GM18867 (cell line): ENCODE measurements at regions not wholly inside any gene's neighbourhood (a gene's known extent, or its start where the extent isn't known, plus 50 kb on each side); places are given as distances from the start of the nearest gene placed in this dataset.

Source experiments
- ATAC-seq: cut with Tn5 transposase; IDR thresholded peaks from one replicate; pipeline ENCODE4 v1.9.1; 2021; ENCODE audit warnings: mild to moderate bottlenecking, moderate library complexity; ENCODE audit not compliant: unreplicated experiment

DNA sequence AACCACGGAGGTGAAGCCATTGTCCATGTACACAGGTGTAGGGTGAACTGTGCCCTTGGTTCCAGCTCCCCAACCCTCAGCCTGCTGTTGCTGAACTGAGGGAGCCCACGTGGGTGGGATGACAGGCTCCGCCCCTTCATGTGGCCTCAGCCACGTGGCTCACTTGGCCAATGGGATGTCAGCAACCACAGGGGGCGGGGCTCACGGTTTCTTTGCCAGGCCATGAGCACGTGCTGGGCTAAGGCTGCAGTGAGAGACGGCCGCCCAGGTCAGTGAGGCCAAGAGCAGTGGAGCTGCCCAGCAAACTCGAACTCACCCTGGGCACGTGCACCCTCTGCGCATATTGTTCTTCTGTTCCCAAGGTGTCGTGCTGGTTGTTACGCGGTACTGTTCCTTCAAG is 282.6 kb downstream of the IRF8 start:
- ATAC-seq = no peak

DNA sequence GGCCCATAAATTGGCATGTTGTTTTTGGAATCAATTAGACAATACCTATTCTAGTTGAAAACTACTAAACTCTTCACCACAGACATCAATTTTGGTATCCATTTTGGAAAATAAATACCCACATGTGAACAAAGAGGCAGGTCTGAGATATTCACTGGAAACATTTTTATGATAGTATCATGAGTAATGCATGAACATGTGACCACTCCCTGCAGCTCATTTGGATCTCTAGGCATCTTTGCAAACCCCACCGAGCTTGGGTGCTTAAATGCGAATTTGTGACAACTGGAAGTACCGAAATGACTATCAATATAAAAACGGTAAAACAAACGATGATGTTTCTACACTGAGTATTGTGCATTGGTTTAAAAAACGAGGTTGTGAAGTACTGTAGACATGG is 285.2 kb downstream of the IRF8 start:
- no peak for ATAC-seq

DNA sequence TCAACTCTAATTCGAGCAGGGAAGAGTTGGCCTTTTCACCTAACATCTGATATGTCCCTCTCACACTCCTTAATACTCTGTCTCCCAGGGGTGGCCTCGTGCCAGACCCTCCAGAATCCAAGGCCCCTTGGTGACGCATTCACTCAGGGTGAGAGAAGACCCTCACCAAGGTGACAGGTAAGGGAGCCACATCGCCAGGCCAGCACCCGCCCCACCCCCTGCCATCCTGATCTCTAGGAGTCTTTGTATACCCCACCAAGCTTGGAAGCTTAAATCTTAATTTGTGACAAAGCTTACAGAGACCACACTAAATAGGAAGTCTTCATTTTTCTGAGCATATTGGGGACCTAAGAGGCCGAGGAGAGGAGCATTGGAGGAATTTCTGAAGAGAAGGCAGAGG is 286.1 kb downstream of the IRF8 start:
- ATAC-seq = no peak

DNA sequence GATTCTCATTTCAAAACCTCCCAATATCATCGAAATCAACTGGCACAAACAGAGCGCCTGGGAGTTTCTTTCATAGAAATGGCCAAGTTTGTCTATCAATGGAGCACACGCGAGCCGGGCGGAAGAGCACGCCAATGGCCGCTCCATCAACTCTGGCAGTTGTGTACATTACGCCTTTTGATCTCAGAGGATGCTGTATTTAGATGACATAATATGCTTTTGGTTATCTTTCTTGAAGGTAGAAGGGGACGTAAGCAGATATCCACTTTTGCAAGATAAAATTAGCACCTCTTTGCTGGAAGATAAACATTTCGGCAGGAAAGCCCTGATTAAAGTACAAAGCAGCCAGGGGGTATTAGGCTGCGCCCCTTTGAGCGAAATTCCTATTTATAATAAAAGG is 287.4 kb downstream of the IRF8 start:
- no peak for ATAC-seq

DNA sequence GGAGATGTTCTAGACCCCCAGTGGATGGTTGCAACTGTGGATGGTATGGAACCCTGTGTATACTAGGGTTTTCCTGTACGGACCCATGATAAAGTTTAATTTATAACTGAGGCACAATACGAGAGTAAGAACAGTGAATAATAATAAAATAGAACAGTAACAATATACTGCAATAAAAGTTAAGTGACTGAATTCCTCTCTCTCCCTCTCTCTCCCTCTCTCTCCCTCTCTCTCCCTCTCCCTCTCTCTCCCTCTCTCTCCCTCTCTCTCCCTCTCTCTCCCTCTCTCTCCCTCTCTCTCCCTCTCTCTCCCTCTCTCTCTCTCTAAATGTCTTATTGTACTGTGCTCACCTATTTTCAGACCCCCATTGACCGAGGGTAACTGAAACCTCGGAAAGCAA is 291.0 kb downstream of the IRF8 start:
- ATAC-seq = no peak

DNA sequence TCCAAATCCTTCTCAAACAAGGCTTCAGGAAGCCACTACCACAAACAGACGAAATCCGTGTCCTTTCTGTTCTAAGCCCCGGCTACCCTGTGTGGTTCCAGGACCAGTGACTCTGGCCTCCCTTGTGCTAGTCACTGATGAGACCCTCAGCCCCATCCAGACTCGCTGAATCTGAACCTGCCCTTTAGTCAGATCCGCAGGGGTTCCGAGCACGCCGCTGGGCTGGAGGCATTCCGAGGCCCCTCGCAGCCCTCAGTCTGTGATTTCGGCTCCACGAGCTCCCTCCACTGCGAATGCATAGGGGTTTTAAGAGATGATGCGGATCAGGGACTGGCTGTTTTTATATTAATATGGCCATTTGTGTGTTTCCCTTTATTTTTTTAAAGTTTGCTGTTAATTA is 292.7 kb downstream of the IRF8 start:
- ATAC-seq = no peak

DNA sequence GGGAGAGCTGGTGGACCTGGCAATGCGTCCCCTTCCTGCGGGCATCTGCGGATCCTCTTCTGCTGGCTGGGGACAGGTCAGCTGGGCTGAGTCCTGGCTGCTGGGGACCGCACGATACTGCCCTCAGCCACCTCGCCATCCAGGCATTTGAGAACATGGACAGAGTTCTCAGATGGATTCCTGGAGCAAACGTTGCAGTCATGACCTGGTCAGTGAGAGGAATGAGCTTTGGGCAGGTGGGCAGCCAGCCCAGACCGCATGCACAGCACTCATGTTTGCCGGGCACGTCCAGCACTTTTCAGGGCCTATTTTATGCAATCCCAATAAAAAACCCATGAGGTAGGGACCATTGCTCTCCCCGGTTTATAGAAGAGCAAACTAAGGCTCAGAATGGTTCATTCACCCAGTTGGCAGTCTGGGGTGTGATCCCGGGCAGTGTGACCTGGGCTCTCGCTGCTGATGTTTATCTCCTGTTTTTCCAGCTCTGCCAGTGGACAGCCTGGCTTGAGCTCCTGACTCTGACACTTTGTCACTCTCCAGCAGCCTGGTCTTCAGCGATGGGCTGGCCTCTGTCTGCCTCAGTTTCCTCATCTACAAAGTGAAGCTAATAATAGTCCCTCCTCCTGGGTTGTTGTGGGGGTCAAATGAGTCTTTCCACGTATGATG is 294.7 kb downstream of the IRF8 start:
- no peak for ATAC-seq

DNA sequence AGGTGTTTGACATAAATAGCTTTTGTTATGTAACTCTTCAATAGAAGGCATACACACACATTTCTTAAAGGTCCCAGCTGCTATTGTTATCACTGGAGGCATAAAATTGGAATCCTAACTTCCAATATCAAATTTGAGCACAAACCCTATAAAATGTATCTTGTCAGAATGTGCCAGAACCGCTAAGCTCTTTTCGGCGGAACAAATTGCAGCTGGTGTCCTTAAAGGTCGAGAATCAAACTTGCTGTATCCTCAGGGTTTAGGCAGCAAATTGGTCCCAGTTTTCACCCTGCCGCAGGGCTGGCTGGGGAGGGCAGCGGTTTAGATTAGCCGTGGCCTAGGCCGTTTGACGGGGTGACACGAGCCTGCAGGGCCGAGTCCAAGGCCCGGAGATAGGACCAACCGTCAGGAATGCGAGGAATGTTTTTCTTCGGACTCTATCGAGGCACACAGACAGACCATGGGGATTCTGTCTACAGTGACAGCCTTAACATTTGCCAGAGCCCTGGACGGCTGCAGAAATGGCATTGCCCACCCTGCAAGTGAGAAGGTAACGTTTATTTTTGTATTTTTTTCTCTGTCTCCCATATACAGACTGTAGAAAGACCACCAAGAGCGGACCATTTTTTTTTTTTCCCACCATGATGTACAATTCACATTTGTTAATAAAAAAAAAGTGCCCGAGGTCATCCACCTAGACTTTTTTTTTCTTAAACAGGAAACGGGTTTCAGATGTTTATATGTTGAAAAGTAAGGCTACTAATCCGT is 297.1 kb downstream of the IRF8 start:
- ATAC-seq = no peak

DNA sequence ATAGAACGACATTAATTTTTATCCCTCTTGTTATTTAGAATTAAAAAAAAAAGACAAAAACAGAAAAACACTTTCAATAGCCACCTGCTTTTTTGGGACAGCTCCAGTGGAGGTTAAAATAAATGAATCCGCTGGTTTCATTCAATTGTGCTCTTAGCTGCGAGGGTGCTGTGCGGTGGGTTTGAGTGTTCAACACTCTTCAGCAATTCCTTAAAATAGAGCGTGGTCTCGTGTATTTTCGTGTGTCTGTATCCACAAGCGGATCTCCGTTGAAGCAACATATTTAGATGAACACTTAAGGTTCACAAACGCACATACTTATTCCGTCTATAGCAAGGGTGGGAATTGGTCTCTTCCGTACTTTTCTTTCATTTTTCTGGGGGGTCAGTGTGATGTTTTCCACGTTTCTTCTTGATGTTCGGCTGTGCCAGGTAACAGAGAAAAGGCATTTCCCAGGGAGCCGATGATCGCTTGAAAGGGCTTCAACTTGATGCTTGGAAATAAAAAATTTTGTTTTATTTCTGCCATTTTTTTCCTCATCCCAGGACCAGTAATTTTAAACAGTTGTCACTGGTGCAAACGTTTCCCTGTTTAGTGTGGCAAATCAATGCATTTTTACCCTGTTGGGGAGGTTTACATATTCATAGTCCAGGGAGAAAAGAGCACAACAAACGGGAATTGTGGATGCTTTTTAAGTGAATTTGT is 297.9 kb downstream of the IRF8 start:
- ATAC-seq = no peak

DNA sequence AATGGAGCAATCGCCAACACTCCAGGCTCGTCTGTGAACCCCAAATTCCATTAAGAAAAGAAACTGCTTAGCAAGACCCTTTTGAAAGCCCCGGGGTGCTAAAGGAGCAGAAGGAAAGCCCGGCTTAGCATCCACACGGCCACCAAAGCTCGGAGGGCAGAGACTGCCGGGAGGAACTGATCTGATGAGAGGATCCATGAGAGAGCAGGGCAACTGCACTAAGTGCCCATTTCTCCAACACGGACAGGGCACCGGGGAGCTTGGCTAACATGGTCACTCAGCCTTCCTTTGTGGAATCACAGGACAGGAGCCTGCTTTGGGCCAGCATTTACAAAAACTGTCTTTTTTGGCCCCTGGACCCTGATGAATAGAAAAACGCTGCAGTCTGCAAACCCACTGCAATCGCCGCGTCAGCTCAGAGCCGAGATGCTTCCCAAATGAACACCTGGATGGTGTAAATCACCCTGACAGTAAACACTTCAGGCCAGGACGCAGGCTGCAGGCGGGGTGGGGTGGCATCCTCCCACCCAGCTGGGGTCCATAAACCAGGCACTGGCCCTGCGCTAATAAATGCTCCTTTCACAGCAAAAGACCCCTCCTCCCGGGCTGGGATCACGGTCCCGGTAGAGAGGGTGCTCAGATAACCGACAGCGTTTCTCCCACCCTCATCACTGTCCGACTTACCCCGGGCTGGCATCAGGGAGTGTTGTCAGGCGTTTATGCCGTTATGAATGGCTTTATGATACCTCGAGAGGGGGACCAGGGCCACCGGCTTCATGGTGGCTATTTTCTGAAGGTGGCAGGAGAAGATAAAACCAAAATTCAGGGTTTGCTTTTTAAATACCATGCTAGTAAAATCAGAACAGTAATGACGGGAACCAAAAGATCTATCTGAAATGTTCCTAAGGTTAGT is 299.5 kb downstream of the IRF8 start:
- ATAC-seq = no peak

DNA sequence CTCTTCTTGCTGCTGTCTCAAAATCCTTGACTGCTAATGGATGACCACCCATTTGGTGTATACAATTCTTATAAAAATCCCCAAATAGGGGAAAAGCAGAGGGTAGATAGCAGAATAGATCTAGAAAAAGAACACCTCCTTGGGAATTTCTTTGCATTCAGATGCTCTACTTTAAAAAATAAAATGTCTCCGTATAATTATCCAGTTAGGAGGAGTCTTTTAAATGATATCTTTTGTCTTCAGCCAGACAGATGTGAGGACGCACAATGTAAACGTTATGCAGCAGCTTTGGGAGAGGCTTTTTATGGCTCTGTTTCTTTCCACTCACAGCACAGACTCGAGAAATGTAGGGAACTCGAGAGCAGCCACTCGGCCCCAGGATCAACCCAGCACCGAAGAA is 300.2 kb downstream of the IRF8 start:
- ATAC-seq = no peak

DNA sequence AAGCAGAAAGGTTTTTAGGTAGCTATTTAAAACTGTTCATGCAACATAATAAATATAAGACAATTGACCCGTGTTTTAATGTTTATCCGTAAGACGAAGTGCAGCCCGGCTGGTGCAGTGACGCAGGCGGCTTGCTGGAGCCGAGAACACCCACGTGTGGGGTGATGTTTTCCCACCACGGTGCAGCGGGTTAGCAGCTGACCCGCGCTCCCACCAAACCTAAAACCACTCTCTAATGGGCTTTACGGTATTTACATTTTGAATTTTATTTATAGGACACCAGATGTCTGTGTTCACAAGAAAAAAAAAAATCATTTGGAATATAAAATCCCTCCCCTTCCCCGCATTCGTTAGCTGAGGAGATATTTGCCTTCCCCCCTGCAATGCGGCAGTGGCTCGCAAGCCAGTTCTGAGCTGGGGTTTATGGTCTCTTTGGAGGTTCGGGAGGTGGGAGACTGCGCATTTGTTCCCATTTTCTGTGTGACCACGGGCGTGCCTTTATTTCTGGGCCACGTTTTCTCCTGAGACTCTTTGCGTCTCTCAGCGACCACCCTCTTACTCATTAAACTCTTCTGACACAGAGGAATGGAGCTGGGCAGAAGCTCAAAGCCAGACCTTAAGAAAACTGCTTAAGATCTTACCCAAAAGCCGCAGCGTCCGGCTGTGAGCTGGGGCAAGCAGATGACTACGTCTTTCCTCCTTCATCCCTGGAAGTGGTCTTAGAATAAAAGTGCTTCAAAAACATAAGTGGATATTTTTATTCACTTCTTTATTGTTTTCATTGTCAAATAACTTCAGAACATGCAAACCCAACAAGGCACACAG is 301.1 kb downstream of the IRF8 start:
- no peak for ATAC-seq

DNA sequence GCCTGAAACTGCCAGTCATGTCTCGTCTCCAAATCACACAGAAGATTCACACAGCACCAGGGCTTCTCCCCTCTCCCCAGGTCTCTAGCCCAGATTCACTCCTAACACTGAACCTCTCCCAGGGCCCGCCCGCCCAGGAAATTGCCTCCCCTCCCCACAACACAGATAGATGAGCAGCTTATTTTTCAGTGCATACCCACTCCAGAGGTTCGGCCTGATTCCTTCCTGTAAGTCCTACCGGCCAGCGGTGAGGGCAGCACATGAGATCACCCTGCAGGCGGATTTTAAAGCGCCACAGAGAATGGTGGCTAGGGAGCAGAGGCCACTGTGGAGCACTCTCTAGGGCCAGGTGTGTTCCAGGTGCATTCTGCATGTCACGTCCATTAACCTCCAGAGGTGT is 301.8 kb downstream of the IRF8 start:
- ATAC-seq = no peak

DNA sequence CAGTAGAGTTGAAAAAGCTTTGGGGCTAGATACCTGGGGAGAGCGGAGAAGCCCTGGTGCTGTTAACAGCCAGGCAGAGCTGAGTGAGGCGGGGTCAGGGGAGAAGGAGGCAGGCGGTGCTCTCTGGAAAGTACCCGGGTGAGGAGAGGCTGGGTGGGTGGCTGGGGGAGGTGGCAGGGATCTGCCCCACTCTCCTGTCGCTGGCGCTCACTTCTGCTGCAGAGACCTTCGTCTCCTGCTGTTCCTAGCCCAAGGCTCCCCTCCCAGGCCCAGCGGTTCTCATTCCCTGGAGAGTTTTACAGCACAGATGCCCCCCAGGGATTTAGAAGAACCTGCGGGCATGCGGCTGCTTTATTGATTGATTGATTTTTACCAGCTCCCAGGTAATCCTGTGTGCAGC is 302.8 kb downstream of the IRF8 start:
- no peak for ATAC-seq

DNA sequence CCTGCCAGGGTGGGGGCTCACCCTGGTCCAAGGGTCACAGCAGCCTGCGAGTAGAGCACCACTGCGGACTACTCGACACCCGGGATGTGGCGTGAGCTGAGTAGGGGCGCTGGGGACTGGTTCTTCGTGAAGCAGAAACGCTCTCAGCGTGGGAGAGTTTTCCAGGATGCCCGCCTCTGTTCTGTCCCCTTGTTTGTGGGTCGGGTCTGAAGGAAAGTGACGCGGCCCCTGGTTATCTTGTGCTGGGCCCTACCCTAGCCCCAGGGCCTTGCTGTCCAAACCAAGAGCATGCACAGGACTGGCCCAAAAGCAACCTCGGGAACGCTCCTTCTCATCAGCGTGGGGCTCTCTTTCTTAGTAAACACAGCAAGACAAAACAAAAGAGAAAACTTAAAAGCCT is 303.3 kb downstream of the IRF8 start:
- ATAC-seq = no peak

DNA sequence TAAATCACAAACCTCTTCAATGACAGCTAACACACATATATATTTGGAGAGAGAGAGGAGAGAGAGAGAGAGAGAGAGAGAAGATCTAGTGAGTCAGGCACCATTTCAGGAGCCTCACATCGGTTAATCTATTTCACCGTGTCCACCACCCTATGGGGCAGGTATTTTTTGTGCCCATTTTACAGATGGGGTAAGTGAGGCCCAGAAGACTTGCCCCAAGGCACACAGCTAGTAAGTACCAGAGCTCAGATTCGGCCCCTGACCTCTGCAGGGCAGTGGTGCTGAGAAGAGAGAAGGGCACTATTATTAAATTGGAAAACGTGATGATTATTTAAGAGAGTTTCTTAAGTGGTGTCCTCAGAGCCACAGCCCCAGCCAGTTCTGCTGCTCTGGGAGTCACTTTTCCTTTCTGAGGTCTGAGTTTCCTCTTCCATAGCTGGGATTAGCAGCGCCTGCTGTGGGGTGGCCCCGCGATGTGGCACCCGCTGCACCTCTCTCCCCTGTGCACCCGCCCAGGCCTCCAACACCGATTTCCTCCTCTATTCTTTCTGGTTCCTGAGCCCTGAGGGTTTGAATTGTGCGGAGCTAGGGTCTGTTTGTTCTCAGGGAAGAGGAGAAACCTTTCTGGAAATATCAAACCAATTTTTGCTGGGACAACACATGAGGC is 303.9 kb downstream of the IRF8 start:
- ATAC-seq = no peak

DNA sequence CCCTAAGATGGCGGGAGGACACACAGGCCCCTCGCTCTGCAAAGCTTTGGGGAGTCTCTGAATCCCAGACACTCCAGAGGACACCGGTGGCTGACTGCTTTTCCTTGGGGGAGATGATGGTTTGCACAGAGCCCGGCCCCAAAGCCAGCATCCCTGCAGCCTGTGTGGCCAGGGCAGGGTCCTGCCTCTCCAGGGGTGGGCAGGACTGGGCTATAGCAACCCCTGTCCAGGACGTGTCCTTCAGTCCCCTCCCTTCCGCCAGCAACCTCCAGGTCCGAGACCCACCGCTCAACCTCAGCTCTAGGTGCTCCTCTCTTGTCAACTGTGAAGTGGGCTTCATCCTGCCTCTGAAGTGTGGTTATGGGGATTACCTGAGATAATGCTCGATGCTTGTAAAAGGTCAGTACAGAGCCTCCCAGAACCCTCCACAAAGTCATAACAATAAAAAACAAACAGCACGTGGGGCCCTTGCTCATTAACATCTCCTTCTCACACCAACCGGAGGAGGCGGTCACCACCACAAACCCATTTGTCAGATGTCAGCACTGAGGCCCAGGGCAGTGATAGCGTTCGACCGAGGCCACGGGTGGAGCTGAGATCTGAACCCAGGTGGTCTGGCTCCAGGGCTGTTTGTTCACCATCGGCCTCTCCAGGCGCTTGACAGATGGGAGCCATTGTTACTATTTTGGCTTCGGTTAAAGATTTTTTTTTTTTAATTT is 304.8 kb downstream of the IRF8 start:
- no peak for ATAC-seq

DNA sequence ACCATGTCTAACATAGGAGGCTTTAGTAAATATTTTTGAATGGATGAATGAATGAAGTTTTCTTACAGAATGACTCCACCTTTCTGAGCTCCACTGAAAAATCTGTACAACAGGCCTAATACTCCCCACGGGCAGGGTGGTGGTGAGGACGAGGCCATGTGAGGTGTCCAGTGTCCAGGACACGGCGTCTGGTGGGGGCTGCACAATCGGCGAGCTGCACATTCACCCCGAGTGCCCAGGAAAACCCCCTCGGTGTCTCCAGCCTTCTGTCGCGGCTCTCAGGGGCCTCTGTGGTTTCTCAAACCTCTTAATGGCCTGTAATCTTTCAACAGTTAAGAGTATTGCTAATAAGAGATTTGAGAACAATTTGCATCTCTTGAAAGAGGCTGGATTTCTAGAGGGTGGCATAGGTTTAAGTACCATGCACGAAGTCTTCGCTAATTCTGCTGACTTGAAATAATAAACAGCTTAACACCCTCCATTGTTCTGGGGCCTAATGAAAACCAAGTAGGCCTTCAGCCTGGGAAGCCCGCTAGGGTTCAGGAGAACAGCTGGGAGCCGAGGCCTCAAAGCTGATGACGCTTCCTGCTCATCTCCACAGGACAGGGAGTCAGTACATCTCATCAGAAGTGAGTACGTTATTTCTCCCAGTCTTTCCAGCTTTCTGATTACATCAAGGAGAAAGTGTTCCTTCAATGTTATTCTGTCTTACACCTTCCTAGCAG is 304.6 kb upstream of the FOXF1 start:
- ATAC-seq = no peak
